HG03108 (cell line): ENCODE measurements at regions not wholly inside any gene's neighbourhood (a gene's known extent, or its start where the extent isn't known, plus 50 kb on each side); places are given as distances from the start of the nearest gene placed in this dataset.
A peak's percentile ranks its signal among the peaks of the same experiment; 100 is the strongest.

ENCODE experiments used
- ATAC-seq: cut with Tn5 transposase; IDR thresholded peaks from one replicate; pipeline ENCODE4 v1.9.1; 2021; ENCODE audit warnings: moderate library complexity; ENCODE audit not compliant: unreplicated experiment

DNA sequence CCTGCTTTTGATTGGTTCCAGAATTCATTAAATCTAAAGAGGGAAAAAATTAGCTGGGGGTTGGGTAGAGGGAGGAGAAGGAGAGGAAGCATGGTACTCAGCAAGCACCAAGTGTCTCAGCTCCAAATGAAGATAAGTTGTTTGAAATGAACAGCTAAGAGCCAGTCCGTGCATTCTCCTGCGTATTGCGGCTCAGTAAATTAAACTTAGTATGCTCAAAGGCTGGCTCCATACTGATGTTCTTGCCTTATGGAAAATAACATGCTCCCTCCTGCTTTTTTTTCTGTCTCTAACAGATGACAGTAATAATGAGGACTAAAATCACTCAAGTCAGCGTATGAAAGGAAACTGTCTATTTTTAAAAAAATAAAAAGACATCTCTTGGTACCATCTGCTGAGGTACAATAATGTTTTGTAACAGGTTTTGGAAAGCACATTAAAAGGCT, 161.0 kb downstream of the SPATA31D1 start:
- no peak for ATAC-seq

DNA sequence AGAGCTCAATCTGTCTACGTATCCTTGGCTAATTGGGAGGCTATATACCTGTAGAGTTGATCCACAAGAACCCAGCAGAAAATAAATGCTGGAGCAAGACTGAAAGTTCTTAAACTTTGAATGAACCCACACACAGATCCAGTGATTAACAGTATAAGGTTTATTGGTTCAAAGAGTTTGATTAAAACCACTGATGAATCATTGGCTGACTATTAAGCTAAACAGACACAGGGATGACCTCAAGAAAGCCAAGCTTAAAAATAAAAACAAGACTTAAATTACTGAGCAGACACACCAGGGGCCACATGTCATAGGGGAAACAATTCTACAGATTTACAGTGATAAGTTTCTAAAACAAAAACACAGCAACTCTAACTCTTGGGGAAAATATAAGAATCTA, 163.6 kb downstream of the SPATA31D1 start:
- ATAC-seq, result no peak

GRCh38 chr9:82153032-82153431, 164.5 kb downstream of the SPATA31D1 start:
- no peak for ATAC-seq

- no peak for ATAC-seq
Measured at GRCh38 chr9:82154573-82154972, 166.0 kb downstream of the SPATA31D1 start.

DNA sequence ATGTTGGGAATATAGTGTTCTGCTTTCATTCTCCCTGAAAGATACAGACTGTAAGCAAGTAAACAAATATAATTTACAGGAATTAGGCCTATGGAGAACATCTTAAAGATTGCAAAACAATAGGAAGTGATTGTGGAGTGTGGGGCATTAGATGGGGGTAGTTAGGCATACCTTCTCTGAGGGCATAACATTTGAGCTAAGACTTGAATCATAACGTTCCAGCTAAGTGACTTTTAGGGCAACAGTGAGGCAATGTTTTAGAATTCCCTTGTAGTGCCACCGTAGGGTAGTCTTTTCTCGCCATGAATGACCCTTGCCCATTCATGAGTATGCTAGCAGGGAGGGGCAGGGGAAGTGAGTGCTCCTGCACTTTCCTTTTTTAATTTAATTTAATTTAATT, 173.3 kb downstream of the SPATA31D1 start:
- ATAC-seq, result no peak

DNA sequence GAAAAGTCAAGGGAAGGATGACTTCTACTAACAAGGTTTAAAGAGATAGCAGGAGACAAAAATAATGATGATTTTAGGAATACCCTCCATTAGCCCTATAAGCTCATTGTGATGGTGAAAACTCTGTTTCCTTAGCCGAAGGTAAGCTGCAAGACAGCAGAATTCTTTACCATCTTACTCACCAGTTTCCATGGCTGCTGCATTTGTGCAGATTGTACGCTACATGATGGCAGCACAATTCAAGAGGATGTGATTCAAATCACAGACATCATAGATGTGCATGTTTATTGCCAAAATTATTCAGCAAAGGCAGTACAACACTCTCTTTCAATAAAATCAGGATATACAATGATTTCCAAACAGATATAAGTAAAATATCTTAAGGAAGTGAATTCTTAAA, 175.6 kb downstream of the SPATA31D1 start:
- no peak for ATAC-seq

GRCh38 chr9:82167296-82167695, 178.7 kb downstream of the SPATA31D1 start:
- no peak for ATAC-seq

DNA sequence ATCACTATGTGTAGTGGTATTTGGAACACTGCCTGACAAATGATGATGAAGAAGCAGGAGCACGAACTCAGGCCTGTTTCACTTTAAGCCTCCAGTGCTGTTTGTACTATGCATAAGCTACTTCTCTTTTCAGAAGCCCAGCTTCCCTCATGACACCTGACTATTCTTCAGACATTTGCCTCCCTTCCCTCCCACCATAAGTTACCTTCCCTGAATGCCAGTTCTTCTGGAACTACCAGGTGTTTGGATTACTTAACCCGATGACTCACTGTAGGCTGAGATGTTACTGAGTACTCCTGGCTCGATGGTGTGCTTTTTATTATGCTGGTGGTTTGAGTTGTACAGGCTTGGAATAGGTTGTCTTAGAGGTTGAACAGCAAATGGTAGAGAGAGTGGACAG, 180.0 kb downstream of the SPATA31D1 start:
- no peak for ATAC-seq

DNA sequence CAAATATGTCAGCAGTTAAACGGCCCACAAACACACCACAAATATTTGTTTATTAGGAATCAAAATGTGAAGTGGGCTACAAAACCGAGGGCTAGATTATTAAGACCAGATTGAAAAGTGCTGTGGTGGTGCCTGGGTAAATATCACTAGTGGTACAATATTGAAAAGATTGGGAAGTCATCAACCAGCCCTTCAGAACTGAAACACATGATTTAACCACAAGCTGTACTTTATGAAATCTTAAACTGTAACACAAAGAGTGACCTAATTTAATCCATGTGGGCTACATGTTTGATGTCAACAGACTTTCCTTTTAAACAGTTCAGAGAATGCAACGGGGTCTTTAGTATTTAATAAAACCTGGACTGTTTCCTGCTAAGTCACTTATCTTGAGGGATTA, 182.3 kb downstream of the SPATA31D1 start:
- no peak for ATAC-seq

- no peak for ATAC-seq
Measured at GRCh38 chr9:82171271-82171670, 182.7 kb downstream of the SPATA31D1 start.

DNA sequence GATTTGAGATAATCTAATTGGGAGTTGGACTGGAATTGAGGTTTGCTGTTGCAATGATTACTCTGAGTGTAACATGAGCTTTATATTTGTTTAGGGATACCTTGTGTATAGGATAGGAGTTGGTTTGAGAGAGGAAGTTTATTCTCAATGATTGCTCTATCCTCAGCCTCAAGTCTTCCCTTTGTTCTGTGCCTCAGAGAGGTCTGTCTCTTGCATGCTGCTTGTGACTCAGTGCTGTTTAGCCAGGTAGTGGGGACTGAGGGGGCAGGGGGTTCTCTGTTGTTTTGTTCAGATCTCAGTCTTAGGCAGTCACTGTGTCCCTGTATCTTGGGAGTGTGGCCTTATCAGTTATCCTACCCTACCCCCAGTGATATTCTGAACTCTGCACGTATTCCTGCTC, 192.1 kb downstream of the SPATA31D1 start:
- no peak for ATAC-seq

- ATAC-seq, result no peak
Measured at GRCh38 chr9:82183181-82183860, 194.7 kb downstream of the SPATA31D1 start.

DNA sequence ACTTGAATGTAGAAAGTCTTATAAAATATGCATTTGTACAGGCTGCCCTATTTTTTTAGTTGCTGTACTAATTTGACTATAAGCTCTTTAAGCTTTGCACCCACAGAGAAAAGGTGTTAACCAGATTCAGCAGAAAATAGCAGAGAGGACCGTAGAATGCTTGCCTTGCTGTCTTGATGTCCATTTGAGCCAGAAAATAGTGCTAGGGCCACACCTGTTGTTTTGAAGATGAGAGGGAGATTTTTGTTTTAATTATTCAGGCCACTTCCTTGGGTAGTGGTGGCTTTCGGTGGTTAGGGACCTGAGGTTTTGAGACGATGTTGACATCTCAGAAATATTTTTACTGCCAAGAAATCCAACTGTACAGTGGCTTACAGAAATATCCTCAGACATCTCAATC, 196.0 kb downstream of the SPATA31D1 start:
- peak; percentile 74 for ATAC-seq

DNA sequence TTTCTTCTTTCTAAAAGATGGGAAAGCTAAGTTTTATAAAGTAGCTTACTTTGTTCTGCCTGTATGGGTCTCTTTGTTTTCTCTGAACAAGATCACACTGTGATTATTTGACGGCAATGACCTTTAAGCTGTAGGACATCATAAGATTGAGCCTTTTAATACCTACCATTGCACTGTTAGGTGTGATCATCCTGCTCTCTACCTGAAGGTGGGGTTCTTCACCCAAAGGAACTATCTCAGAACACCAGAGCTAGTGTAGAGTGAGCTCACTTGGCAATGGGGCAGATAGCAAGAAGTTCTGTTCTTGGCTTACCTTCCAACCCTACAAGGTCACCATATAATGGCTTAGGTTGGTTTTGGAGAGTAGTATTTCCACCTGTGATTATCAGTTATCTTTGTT, 200.2 kb downstream of the SPATA31D1 start:
- no peak for ATAC-seq

- no peak for ATAC-seq
Measured at GRCh38 chr9:82191082-82191770, 202.7 kb downstream of the SPATA31D1 start.

GRCh38 chr9:82192211-82192610, 203.6 kb downstream of the SPATA31D1 start:
- no peak for ATAC-seq

DNA sequence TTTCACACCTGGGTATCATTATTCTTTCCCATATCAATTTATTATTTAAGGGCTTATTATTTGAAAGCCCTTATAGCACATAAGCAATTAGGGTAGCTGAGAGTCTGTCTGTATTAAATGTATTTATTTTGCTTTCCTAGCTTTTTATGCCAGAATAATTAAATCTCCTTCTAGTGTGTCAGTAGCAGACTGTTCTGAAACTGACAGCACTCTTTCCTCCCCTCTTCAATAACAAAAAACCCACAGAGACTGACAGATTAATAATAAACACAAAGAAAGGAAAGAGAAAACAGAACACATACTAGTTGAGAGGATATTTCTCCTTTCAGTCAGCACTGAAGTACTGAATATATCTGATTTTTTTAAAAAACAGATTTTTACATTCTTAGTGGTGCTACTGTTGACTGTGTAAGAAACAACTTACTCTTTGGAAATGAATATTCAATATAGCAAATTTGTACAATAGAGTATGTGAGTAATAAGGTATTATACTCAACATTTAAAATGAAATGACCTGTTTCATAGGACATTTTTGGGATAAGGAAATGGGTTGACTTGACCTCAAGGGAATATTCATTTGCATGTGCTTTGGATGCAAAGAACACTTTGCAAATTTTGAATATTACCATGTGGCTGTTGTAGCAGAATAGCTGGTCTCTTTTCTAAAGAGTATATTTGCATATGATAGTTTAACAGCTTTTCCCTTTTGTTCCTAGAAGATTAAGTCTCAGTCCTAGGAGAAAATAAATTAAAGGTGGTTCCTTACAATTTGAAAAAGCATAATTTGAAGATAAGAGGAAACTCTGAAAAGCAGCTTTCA, 208.3 kb downstream of the SPATA31D1 start:
- no peak for ATAC-seq

- ATAC-seq, result no peak
Measured at GRCh38 chr9:82201196-82201595, 212.6 kb downstream of the SPATA31D1 start.

DNA sequence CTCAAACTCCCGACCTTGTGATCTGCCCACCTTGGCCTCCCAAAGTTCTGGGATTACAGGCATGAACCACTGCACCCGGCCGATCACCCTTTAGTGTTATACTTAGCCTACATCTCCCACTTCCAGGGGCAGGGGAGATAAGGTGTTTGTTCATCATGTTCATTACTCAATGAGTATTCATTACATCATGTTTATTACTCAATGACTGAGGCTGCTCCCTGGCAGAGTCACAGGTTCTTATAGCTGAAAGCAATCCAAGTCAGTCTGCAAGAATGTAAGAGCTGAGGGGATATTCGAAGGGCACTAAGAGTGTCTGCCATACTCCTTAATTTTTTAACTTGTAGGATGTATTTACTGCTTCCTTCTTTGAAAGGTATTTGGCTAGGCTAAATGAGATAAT, 214.2 kb downstream of the SPATA31D1 start:
- ATAC-seq, result no peak

DNA sequence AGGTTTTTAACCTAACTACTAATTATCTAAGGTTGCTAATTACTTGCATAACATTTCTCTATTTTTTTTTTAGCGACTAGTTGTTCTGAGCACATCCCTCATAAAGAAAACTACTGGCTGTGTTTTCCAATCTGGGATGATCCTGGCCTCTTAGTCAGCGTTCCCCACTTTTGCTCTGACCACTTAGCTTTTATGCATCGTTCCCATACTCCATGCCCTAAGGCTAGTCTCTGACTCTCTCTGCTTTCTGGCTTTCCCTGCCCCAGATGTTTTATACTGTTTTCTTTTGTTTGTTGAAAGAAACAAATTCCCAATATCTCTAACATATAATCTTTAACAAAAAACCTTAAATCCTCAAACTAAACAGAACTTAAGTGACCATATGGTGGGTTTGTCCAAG, 217.9 kb downstream of the SPATA31D1 start:
- no peak for ATAC-seq

DNA sequence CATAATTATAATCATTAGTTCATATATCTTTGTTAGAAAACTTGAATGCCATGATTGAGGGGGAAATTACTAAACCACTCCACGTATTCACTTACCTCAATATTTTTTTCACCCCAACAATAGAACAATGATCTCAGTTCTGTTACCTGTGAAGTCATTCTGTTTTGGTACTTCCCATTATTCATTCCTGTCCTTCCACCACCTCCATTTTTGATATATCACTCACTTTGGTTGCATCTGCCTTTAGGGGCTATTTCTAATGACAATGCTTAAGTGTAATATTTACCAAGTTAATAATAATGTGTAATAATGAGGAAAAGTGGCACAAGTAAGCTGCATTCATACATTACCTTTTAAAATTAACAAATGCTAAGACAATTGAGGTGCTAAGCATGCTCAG, 218.4 kb downstream of the SPATA31D1 start:
- ATAC-seq, result no peak
